GM19351 (cell line): ENCODE measurements at regions not wholly inside any gene's neighbourhood (a gene's known extent, or its start where the extent isn't known, plus 50 kb on each side); places are given as distances from the start of the nearest gene placed in this dataset.
"Not testable (repeated sequence)": the region's sequence is repeated elsewhere in the genome, so short reads cannot be mapped to it uniquely, and the experiment has no call there.

Source experiments
- ATAC-seq: cut with Tn5 transposase; IDR thresholded peaks from one replicate; pipeline ENCODE4 v1.9.1; 2021; ENCODE audit warnings: mild to moderate bottlenecking, moderate library complexity; ENCODE audit not compliant: unreplicated experiment

- ATAC-seq = no peak
Observed at GRCh38 chr13:105762096-105762495, 773.4 kb downstream of the EFNB2 start.

DNA sequence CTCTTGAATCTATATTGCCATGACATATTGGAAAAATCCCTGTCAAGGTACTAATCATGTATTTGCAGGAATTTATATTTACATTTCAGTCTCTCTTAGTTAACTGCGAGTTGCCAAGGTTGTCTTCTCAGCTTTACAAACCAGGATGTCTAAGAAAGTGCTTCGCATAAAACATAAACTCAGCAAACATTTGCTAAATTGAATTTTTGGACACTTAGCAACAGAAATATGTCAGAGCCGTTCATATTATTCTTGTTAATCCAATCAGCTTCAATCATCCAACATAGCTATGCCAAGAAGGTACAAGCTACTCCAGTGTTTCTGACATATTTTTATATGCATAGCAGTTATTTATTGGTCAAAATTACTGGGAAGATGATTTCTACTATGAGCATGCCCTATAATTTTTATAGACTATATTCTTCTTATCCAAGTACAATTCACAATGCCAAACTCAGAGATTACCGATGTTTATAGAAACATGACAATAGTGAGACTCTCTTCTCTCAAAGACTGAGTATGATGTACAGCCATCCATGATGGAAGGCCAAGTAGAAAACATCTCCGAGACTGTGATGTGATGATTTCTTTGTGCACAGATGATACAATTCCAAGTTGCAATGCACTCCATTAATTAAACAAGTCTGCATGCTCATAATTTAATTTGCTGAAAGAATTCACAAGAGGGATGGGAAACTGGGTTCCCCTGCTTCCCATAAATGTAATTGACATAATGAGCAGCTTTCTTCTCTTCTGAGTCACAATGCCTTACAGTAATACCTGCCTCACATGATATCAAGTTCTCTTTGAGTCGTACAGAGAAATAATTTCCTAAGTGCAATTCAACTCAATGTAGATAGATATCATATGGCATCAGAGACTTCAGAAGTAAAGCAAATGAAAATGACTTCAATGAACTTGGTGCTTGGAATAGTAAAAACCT lies 776.3 kb downstream of the EFNB2 start:
- ATAC-seq = no peak

DNA sequence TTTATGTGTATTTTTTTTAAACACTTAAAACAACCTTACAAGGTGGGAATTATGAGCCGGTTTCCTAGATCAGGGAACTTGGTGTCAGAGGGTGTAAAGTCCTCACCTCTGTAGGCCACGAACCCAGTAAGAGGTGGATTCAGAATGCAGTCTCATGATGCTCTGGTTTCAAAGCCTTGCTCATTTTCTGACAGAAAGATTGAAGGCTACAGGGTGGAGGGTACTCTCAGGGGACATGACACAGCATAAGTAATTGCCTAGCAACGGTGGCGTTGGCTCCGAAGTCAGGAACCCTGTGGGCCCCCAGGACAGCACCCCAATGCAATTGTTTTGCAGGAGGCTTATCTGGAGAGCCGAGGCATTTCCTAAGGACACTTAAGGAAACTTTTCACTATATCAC lies 794.7 kb downstream of the EFNB2 start:
- no peak for ATAC-seq

DNA sequence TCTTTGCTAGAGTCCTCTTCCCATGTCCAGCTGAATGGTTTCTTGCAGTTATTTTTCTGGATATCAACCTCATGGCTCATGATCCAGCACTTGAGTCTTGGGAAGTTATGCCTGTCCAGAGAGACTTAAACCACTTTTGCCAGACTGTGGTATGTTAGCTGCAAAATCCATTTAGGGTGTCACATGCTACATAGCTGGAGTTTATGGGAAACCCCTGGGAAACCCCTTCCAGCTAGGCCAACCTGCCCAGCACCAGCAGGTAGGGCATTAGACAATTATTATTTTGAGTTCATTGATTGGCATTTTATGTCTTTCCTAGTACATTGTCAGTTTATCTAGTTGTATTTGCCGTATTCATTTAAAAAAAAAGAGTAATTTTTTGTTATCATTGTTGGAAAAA lies 797.8 kb downstream of the EFNB2 start:
- ATAC-seq = no peak

DNA sequence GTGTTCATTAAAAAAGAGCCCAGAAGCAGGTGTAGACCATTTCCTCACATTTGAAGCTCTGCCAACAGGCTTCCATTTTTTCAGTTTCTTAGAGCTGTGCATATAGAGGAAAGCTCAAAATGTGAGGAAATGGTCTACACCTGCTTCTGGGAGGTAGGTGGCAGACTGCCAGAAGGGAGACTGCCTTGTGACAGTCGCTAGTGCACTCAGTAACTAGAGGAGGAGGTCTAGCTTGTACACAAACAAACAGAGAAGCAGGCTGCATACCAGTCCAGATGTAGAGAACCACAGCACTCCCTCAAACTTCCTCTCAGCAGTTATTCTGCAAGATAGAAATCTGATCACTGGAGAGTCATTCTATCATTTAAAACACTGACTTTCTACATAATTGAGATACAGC lies 800.2 kb downstream of the EFNB2 start:
- ATAC-seq = no peak

DNA sequence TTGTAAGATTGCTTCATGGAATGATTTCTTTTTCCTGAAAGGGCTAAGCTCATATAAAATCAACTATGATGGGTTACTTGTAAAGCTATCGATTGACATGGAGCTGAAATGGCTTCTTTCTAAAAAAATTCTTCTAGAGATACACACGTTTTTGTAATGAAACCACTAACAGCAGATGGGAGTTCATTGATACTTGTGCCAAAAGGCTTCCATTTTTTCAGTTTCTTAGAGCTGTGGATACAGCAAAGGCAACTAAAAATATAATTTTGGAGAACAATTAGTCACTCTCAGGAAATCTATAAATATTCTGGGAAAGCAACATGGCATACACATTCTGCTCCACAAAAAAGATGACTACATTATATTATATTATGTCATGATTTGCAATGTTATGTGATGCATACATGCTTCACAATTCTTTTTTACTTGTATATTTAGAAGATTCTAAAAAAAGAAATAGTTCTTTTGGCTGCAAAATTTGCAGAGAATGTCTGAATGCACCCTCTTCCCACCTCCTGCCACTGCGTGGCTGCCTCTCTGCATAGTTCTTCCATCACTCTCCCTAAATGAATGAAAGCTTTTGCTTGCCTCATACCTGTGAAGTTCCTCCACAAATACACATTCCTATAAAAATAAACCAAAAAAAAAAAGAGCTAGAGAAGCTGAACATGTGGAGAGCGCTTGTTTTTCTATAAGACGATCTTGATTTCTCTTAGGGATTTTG lies 802.5 kb downstream of the EFNB2 start:
- no peak for ATAC-seq

DNA sequence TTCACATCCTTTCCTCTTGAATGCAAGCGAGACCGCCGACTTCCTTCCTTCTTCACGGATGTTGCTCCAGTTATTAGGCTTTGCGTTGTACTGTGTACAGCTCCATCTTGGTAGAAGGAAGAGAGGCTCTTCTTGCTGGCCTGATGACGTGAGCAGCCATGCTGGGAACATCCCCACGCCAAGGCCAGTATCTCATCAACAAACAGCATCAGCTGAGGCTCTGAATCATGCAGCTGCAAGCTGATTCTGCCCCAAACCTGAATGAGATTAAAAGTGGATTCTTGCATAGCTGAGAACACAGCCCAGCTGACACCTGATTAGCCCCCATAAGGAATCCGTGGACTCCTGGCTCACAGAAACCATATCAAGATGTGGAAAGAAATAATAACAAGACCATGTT lies 809.6 kb downstream of the EFNB2 start:
- ATAC-seq = no peak

DNA sequence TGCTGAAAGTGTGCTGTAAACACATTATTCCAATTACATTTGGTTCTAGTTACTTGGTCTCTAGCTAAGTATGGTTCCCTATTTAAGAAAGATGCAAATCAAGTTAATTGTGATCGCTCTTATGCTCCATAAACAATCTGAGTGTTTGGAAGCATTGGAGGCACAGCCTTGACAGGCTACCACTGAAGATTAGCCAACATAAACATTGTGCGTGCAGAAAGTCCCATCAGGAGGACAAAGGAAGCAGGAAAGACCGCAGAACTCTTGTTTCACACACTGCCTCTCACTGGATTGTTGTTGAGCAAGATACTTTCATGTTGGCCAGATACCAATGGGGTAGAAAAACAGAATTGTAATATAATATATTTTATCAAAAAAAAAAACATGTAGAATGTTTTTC lies 814.4 kb downstream of the EFNB2 start:
- no peak for ATAC-seq

GRCh38 chr13:105719859-105720258 lies 815.6 kb downstream of the EFNB2 start:
- no peak for ATAC-seq

- no peak for ATAC-seq
Observed at GRCh38 chr13:105709181-105709580, 826.3 kb downstream of the EFNB2 start.

DNA sequence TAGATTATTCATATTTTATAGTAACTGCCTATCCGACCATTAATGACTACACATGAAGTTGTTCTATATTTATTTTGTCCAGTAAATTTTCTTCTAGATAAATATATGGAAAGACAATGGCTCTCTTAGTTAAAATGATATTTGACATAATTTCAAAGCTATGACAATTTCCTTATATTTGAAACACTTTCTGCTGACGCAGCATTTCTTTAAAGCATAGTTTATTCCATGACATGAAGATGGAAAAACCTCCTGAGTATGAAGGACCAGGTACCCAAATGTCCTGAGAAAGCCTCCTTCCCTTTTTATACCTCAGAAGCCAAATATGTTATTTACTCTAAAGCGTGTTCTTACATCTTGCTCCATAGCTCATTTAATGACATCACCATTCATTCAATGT lies 831.6 kb downstream of the EFNB2 start:
- no peak for ATAC-seq

DNA sequence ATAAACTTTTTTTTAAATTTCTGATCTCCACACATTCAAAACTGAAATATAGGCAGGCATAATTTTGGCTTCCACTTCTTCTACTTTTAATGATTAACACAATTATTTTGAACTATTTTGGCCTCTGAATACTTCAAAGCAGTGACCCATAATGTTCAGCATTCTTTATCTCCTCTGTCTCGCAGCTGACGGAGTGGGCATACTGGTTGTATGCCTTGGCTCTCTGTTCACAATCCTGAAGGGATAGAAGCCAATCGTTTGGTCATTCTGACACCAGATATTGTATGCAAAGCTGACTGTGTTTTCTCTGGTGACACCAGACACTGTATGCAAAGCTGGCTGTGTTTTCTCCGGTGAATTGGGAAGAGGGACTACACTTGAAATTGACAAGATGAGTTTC lies 833.0 kb downstream of the EFNB2 start:
- no peak for ATAC-seq

DNA sequence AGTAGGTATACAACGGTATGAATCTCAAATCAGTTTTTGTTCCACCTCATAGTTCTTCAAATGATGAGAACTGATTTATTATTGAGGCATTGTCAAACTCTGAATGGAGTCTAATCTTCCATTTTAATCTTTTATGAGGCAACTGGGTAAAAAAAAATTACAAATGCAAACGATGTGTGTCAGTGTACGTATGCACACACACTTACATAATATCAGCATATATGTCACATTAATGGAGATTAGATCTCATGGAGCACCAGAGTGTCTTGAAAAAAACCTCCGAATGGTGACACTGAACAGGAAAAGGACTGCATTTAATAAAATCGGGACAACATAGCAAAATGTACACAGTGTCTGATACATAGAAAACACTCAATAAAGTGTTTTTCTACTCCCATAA lies 842.7 kb downstream of the EFNB2 start:
- ATAC-seq = no peak

DNA sequence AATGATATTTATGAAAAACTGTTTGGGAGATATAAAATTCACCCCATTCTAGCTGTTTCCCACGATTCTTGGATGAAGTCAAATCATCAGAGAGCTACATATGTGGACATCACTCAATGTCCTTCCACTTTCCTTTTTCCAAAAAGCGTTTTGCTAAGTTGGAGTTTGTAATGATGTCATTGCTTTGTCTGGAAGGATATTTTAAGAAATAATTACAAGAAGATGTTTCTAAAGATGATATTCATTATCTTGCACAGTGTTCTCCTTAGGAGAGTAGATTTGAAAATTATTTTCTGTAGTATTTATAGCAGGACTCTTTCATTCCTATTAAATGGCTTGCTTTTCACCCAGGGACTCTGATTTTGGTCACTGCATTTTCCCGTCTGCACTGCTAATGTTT lies 851.2 kb downstream of the EFNB2 start:
- no peak for ATAC-seq

GRCh38 chr13:105679838-105680237 lies 855.6 kb downstream of the EFNB2 start:
- no peak for ATAC-seq

- ATAC-seq = no peak
Observed at GRCh38 chr13:105678072-105678471, 857.4 kb downstream of the EFNB2 start.

DNA sequence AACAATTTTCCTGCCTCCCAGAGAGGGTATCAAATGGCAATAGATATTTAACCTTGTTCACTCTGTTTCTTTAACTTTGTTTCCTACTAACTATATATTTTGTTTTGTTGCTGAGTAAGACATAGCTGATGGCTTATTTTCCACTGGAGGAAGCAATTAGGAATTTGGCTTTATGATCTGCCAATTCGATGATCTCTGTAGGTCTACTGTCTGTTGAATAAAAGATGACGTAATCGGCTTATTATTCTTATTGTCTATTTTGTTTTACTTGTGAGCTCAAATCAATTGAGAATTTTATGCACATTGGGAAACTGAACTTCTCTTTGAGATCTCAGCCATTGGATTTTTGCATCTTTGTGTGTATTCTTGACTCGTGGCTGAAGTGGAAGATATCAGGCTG lies 862.6 kb downstream of the EFNB2 start:
- ATAC-seq = no peak

GRCh38 chr13:105671131-105671530 lies 864.3 kb downstream of the EFNB2 start:
- ATAC-seq = not testable (repeated sequence)

- ATAC-seq = no peak
Observed at GRCh38 chr13:105670179-105670990, 865.1 kb downstream of the EFNB2 start.

DNA sequence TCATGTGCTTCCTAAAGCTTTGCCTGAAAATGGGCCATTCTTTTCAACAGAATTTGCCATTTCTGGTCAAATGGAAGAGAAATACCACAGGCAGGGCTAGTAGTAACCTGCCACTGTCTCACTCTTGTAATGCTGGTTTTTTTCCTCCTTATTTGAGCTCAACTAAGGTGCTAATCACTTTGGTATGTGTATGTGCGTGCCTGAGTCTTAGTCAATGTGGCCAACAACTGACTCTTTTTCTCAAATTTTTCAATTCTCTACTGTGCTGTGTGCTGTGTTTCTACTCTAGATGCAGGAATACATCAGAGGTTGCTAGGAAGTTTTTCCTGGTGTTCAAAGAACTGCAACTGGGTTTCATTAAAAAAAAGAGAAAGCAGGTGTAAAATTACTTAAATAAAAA lies 870.2 kb downstream of the EFNB2 start:
- ATAC-seq = no peak

DNA sequence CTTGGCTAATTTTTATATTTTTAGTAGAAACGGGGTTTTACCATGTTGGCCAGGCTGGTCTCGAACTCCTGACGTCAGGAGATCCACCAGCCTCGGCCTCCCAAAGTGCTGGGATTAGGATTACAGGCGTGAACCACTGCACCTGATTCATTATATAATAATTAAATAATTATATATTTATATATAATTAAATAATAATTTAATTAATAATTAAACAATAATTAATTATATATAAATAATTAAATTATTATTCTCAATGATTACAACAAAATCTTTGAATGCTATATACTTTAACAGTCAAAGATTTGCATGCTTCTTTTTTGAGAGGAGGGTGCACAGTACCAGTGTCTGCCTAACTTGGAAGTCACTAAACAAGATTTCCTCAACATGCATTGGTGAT lies 872.3 kb downstream of the EFNB2 start:
- ATAC-seq = no peak
